Gastrocnemius medialis (tissue), 4 donors: ENCODE measurements at regions not wholly inside any gene's neighbourhood (a gene's known extent, or its start where the extent isn't known, plus 50 kb on each side); places are given as distances from the start of the nearest gene placed in this dataset.

Experiments used
- CTCF ChIP-seq, 5 experiments: fragments of 450-650 bp in 3 of 5; fragments of 200-600 bp in 2 of 5; sonication (generic) in 2 of 5; IDR thresholded peaks in 4 of 5; conservative IDR thresholded peaks in 1 of 5; 1 replicate in 4 of 5; 2 replicates in 1 of 5; pipeline ENCODE4 v1.5.1; 2016 to 2019; ENCODE audit warnings: antibody characterized with exemption in 5 of 5, mild to moderate bottlenecking in 3 of 5, moderate library complexity in 3 of 5
- POLR2A ChIP-seq, 2 donors: fragments of 450-650 bp; IDR thresholded peaks; one replicate each; pipeline ENCODE4 v1.6.1; 2017; ENCODE audit warnings: antibody characterized with exemption in 2 of 2, mild to moderate bottlenecking in 2 of 2, moderate library complexity in 2 of 2

- no peak for TF ChIP-seq CTCF (IDR thresholded peaks at IDR 0.05 in 4 of 5, conservative IDR thresholded peaks at IDR 0.05 in 1 of 5)
- TF ChIP-seq POLR2A (IDR thresholded peaks at IDR 0.05) = no peak
These were observed 399.4 kb downstream of the TMEM121 start for GRCh38 chr14:105925615-105926372.
